NCI-H187 treated with DMSO at 0.1 percent for 48 hours (cell line): ENCODE measurements at regions not wholly inside any gene's neighbourhood (a gene's known extent, or its start where the extent isn't known, plus 50 kb on each side); places are given as distances from the start of the nearest gene placed in this dataset.
"Not testable (repeated sequence)": the region's sequence is repeated elsewhere in the genome, so short reads cannot be mapped to it uniquely, and the experiment has no call there.

Source experiments
- DNase-seq: peaks from one replicate; lab custom pipeline; 2025; lab: John Stamatoyannopoulos, UW

DNA sequence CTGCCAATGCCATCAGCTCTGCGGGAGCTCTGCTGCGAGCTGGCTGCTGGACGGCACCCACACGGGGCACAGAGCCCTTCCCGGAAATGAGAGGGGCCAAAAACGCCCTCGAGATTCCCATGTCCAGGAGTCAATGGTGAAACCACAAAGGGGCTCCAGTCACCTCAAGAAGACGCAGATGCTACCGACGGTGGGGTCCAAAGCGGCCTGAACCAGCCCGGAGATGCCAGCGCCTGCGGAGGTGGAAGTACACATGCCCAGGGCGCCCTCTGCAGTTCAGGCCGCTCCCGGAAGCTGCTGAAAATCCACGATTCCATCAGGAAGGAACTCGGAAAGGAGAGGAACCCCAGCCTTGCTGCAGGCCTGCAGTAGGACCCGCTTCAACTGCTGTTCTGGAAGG, 82.4 kb upstream of the SELENOP start:
- DNase-seq, result no peak

DNA sequence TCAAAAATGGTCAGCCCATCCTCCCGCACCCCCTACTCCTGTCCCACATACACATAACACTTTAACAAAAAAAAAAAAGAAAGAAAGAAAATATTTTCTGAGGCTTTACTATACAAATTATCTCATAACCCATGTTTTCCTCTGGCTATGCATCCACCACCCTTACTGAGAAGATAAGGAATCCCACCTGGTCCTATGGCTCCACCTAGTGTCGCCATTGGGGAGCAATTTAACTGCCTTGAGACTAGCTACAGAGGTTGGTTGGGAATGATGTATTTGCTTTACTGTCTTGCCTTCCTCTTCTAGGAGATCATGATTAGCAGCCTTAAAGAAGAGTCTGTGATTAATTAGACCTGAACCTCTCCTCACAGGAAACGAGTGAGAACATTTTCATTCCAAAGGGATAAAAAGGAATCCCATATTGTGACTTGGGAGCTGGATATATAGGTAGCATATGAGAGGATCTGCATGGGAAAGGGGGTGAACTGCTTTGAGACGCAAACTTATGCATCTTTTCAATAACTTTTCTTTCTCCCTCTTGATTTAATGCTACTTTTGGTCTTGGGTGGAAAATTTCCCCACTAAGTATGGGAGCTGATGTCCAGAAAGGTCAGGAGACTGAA, 77.7 kb upstream of the SELENOP start:
- peak; percentile 52 for DNase-seq

DNA sequence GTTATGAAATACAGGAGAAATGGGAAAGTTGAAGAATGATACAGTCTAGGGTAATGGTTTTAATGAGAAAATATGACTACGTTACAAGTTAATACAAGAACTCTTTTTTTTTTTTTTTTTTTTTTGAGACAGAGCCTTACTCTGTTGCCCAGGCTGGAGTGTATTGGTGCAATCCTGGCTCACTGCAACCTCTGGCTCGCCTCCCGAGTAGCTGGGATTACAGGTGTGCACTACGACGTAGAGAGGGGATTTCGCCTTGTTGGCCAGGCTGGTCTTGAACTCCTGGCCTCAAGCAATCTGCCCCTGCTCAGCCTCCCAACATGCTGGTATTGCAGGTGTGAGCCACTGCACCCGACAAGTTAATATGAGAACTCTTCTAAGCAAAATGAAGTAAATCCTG, 77.1 kb upstream of the SELENOP start:
- DNase-seq, result no peak

DNA sequence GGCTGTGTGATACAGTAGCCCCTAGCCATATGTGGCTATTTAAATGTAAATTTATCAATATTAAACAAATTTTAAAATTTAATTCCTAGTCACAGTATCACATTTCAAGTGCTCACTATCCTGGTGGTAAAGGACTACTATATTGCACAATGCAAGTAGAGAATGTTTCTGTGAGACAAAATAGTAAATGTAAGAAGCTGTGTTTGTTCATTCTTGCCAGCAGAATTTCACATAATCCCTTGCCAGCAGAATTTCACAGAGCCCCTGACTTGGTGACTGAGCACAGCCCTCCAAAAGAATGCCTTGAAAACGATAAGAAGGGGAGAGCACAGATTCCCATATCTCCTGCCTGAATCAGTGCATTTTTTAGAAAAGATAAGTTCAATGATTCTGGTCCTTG, 75.9 kb upstream of the SELENOP start:
- DNase-seq, result no peak

DNA sequence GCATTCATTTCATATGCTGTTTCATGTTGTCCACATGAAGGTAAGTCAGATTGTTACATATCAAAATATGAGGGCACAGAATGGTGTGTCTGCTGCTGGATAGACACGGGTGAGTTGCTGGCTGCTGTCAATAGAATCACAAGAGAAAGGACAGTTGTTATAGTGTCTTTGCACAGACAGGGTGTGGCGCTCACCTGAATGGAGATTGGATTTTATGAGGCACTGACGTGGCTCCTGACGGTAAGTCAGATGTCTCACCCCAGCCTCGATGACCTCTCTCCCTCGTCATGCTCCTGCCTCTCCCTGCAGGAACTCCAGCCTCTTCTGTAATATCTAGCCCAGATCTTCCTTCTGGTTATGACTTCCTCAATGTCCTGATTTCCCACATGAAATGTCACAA, 75.4 kb upstream of the SELENOP start:
- DNase-seq, result peak; percentile 40

DNA sequence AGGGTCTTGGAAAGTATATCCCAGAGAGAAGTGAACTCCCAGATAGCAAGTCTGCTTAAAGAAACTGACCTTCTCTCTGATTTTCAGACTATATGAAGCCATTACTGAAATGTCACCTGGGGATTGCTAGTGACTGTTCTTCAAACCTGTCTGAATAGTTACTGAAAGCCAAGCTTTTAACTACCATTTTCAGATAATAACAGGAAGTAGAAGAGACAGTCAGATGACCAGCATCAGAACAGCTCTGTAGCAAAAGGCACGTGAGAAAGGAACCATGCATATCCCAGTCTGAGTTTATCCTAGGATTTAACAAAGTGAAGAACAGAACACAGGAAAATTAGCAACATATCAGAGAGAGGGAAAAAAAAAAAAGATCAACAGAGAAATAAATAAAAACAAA, 74.9 kb upstream of the SELENOP start:
- no peak for DNase-seq

DNA sequence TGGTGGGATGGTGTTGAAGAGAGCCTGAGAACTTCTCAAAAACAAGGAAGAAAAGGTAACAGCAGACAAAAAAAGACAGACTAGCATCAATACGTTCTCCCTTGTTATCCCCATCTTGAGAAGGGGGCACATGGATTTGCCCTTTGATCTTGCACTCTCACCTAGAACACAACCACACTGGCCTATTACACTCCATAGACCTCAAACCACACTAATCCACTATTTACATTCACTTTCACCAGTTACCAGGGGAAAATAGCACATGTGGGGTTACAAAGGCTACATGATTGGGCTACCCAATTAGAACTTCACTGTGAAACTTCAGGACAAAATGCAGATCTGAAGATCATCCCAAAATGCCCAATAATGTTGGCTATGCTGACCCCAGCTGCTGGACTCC, 72.6 kb upstream of the SELENOP start:
- DNase-seq, result no peak

DNA sequence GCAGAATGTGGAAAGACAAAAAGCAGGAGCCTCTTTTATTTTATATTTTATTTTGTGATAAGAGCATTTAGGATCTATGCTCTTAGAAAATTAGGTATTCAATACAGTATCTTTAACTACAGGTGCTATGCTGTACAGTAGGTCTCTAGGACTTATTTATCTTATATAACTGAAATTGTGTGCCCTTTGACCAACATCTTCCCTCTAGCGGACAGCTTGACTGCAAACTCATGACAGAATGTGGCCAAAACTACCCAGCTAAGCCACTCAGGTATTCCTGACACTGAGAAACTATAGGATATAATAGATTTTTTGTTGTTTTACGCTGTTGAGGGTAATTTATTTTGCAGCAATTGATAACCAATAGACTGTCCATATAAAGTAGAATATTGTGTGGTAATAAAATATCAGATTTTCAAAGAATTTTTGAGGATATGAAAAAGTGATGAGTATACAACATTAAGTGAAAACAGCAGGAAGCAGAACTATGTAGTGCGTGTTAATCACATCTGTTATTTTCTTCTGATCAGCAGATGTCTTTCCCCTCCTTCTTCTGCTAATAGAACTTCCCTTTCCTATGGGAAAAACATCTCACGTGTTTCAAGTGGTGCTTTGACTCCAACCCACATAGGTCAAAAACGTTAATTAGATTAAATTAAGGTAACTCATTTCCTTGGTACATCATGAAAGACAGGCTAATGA, 69.9 kb upstream of the SELENOP start:
- DNase-seq, result no peak

DNA sequence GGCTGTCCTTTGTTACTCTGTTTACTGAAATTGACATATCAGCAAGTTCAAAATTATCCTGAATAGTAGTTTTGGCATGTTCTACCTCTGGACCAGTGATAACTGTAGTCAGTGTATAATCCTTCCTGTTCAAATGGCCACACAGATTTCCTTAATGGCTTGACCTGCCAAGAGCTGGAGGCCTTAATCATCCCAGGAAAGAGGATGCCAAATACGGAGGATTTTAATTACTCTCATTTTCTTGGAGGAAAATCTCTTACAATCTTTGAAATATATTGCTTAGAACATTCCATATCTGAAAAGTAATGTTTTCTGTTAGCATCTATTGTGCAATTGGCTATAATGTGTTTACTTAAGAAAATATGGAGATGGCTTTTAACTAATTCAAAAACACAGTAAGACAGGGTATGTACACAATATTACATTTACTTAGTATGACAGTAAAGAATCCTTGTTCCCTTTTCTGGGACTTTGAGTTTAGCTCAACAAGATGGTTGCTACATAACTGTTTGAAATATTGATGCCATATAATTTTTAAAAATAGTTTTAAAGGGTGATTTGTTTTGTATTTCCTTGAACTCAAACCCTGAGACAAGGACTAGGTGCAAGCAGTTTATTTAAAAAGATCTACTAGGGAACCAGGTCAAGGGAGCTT, 68.9 kb upstream of the SELENOP start:
- DNase-seq, result no peak

DNA sequence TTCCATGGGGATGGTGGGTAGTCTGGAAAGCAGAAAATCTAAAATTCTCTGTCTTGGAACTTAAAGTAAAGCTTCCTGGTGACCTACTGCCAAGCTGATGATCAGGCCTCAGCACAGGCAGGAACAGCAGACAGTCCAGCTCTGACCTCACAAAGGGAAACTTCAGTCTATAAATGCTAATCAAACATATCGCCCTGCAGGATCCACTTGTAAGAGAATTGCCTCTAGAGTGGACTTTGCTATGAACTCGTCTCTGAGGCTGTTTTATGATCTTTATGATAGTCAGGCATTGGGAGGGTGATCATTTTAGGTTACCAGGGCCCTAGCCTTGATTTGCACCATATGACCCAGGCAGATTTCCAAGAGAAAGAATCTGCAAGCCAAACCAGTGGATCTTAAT, 67.6 kb upstream of the SELENOP start:
- DNase-seq, result no peak

DNA sequence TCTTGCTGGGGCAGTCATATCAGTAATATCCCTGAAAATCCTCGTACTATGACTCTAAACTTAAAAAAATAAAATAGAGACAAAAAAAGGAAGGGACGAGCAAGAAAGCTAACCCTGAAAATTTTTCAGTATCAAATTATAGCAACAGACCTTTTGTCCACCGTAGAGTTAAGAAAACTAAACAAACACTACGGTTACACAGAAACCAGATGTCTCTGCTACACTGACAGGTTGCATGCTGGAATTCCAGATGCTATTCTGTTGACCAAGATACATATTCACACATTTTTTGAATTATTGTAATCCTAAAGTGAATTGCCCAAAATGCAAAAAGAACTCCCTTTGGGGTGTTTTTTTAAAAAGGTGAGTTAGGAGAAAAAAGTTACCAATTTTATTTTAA, 66.9 kb upstream of the SELENOP start:
- DNase-seq, result no peak

DNA sequence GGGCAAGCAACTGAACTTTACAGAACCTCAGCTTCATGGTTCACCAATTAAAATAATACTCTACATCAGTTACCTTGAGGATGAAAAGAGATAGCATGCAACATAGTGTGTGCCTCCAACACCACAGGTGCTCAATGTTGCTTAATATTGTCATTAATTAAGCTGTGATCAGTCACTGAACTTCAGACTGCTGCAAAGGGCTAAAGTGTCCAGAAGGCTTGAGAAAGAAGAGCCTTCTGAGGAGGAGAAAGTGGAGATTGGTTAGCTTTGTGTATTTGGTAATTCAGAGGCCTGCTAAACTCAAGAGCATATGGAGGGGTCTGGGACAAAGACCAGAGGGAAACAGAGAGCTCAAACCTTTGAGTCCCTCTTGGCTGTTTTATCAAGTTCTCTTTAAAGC, 66.3 kb upstream of the SELENOP start:
- no peak for DNase-seq

DNA sequence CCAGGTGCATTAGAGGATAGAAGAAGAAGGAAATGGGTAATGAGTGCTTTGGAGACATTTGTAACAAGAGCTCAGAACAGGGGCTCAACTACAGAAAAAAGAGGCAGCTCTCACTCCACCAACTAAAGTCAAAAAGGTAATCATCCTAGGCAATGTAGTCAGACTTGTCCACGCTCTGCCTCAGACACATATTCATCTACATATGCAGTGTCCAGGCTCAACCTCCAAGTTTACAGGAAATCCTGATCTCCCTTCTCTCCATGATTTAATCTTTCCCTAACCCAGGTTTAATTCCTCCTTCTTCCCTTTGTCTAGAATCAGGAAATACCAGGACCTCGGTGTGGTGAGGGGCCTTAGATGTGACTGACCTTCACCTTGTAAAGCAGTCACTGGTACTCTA, 65.7 kb upstream of the SELENOP start:
- no peak for DNase-seq

DNA sequence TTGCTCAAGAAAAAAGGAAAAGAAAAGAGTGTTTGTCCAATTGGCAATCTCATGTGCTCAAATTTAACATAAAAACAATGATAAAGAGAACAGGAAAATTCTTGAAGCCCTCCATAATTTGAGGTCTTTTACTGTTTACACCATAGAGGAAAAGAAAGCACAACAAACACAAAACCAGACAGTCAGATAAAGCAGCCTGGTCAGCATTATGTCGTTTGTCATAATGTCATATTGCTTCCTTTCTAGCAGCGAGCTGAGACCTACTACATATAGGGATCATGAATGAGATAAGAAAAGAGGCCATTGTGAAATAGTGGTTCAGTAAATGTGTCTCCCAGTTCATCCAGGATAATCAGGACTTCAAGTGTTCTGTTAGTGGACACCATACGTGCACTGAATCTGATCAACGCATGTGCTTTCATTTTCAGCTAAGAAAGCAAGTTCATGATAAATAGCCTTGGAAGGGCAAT, 64.7 kb upstream of the SELENOP start:
- DNase-seq, result no peak

DNA sequence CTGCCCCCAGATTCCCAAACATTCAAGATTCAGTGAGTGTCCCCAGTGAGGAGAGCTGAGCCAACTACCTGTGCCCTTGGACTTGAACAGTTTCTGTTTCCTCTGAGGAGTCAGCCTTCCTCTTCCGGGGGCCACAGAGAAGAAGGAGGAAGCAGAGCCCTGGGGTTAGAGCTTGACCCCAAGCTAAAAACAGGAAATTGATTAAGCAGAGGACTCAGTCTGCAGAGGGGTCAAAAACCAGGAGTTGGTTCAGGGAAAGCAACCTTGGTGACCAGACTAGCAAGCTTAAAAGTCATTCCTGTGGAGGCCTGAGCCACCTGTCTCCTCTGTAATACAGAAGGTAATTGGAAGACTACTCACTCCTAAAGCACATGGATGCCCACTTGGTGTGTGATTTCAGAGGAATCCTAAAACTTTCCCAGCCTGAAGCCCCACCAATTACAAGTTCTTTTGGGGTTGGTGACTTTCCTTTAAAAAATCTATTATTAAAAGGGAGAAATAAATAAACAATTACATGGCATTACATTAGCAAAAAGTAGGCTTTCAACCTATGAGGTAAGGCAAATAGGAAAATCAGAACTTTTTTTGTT, 64.2 kb upstream of the SELENOP start:
- no peak for DNase-seq

DNA sequence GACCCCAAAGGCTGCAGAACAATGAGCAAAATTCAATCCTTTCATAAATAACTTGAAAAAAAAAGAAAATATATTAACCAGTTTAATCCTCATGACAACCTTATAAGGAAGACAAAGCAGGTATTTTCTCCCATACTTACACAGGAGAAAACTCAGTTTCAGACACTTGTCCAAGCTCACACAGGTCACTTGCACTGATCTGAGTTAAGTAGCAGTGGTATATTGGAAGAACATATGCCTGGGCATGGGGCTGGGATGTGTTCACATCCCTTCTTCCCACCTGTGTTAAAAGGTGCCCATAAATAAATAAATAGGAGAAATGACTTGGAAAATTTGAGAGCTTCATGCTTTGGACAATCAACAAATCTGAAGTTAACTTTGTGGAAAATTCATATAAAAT, 63.5 kb upstream of the SELENOP start:
- DNase-seq, result no peak

DNA sequence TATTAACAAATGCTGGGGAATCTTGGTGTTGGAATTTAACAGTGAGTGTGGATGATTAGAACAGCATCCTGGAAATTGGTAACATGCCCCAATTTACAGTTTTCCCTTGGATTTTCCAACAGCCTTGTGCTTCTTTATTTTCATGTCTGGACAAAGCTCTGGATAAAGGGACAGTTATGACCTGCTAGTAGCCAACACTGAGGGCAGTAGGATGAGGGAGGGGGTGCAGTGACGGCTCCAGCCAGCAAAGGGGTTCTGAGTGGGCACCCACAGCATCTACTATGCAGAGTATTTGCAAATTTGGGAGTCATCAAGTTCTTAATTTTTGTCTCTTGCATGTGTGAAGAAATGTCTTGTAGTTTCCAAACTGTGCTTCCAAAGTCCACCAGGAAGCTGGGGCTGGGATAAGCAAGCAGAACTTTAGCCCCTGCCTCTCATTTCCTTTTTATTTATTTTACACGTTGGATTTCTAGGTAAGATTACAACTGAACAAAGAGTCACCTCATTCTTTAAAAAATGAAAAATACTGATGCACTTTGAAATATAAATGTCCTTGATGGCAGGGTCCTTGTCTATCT, 63.0 kb upstream of the SELENOP start:
- no peak for DNase-seq

DNA sequence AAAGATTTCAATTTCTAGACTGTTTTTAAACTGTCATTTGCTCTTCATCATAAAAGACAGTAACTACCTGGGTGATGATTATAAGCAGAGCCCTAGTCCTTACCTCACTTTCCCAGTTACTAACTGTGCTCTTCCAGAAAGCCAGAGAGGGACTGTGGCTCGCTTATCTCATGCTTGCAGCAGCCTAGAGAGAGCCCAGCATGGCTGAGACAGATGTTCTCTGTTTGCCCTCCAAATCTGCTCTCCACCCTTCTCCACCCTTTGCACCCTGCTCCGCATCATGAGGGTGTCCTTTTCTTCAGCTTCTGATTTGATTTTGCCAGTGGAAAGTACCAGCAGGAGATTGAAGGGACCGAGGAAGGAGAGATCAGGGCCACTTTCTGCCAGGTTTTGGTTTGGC, 61.2 kb upstream of the SELENOP start:
- no peak for DNase-seq

DNA sequence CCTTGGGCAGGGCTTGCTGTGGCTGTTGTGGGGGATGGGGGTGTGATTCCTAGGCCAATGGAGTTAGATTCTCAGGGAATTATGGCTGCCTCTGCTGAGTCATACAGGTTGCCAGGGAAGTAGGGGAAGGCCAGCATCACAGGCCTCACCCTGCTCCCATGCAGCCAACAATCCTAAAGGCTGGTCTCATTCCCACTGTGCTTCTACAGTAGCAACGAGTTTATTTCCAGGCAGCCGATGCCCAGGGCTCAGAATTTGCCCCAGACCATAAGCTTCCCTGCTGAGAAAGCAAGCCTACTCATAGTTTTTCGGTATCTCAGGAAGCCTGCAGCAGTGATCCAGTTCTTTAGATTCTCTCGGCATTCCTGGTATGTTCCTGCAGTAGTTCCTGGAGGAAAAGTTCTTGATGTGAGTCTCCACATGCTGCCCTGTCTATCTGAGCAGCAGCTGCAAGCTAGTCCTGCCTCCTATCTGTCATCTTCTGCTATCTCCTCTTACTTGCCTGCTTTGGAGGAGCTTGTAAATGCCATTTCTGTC, 59.3 kb upstream of the SELENOP start:
- DNase-seq, result no peak

DNA sequence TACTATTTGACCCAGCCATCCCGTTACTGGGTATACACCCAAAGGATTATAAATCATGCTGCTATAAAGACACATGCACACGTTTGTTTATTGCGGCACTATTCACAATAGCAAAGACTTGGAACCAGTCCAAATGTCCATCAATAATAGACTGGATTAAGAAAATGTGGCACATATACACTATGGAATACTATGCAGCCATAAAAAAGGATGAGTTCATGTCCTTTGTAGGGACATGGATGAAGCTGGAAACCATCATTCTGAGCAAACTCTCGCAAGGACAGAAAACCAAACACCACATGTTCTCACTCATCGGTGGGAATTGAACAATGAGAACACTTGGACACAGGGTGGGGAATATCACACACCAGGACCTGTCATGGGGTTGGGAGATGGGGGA, 56.7 kb upstream of the SELENOP start:
- DNase-seq, result not testable (repeated sequence)

DNA sequence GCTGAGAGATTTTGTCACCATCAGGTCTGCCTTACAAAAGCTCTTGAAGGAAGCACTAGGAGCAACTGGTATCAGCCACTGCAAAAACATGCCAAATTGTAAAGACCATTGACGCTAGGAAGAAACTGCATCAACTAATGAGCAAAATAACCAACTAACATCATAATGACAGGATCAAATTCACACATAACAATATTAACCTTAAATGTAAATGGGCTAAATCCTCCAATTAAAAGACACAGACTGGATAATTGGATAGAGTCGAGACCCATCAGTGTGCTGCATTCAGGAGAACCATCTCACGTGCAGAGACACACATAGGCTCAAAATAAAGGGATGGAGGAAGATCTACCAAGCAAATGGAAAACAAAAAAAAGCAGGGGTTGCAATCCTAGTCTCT, 53.1 kb upstream of the SELENOP start:
- DNase-seq, result not testable (repeated sequence)
